GM12878 (cell line): ENCODE measurements at regions not wholly inside any gene's neighbourhood (a gene's known extent, or its start where the extent isn't known, plus 50 kb on each side); places are given as distances from the start of the nearest gene placed in this dataset.

Experiments
- EGR1 ChIP-seq, 2 experiments: IDR thresholded peaks; 1 replicate in 1 of 2; 2 replicates in 1 of 2; pipeline ENCODE4 v1.6.1; 2011 to 2012; ENCODE audit warnings: low read depth in 2 of 2, low read length in 2 of 2, borderline replicate concordance in 1 of 2, mild to moderate bottlenecking in 1 of 2, moderate library complexity in 1 of 2
- EP300 ChIP-seq, 2 experiments: fragments of 150-350 bp in 1 of 2; IDR thresholded peaks; 2 replicates each; pipeline ENCODE4 v1.6.1; 2011 to 2012; ENCODE audit warnings: low read depth in 2 of 2, low read length in 2 of 2, borderline replicate concordance in 1 of 2, improper control_type of control experiment in 1 of 2, inconsistent platforms in 1 of 2; ENCODE audit not compliant: control insufficient read depth in 1 of 2
- GABPA ChIP-seq: IDR thresholded peaks from 2 replicates; pipeline ENCODE4 v1.6.1; 2014; ENCODE audit warnings: antibody characterized with exemption, low read depth, mild to moderate bottlenecking, inconsistent platforms
- IKZF1 ChIP-seq: fragments of 450-650 bp; conservative IDR thresholded peaks from 2 replicates; pipeline ENCODE4 v1.6.1; 2017; ENCODE audit warnings: antibody characterized with exemption, mild to moderate bottlenecking
- KAT2A ChIP-seq: conservative IDR thresholded peaks from 2 replicates; pipeline ENCODE4 v1.6.1; 2011; ENCODE audit warnings: low read depth, low read length; ENCODE audit not compliant: control insufficient read depth
- POLR2A ChIP-seq: IDR thresholded peaks from 2 replicates; pipeline ENCODE4 v1.6.1; 2011; ENCODE audit warnings: low read depth, mild to moderate bottlenecking, low read length
- RAD21 ChIP-seq: IDR thresholded peaks from 2 replicates; pipeline ENCODE4 v1.6.1; 2011; ENCODE audit warnings: mild to moderate bottlenecking, low read depth, low read length, moderate library complexity; ENCODE audit not compliant: insufficient read depth
- YBX1 ChIP-seq: fragments of 450-650 bp; IDR thresholded peaks from 2 replicates; pipeline ENCODE4 v1.6.1; 2016; ENCODE audit warnings: antibody characterized with exemption
- ZZZ3 ChIP-seq: IDR thresholded peaks from 2 replicates; pipeline ENCODE4 v1.6.1; 2011; ENCODE audit warnings: low read depth; ENCODE audit not compliant: control insufficient read depth, insufficient read length
- TF ChIP-seq, protein P1 (sequence below), 3 experiments: IDR thresholded peaks in 2 of 3; conservative IDR thresholded peaks in 1 of 3; 2 replicates each; pipeline ENCODE4 v1.5.1; 2011; ENCODE audit warnings: low read depth in 3 of 3, low read length in 3 of 3, mild to moderate bottlenecking in 3 of 3, control low read depth in 2 of 3, moderate library complexity in 2 of 3, inconsistent platforms in 1 of 3, mixed read lengths in 1 of 3; ENCODE audit not compliant: control insufficient read depth in 2 of 3, insufficient read depth in 1 of 3; ENCODE audit errors: extremely low read depth in 1 of 3
- TF ChIP-seq, protein P2 (sequence below): fragments of 450-650 bp; IDR thresholded peaks from 2 replicates; pipeline ENCODE4 v1.6.1; 2016; ENCODE audit warnings: mild to moderate bottlenecking, moderate library complexity, borderline replicate concordance

DNA sequence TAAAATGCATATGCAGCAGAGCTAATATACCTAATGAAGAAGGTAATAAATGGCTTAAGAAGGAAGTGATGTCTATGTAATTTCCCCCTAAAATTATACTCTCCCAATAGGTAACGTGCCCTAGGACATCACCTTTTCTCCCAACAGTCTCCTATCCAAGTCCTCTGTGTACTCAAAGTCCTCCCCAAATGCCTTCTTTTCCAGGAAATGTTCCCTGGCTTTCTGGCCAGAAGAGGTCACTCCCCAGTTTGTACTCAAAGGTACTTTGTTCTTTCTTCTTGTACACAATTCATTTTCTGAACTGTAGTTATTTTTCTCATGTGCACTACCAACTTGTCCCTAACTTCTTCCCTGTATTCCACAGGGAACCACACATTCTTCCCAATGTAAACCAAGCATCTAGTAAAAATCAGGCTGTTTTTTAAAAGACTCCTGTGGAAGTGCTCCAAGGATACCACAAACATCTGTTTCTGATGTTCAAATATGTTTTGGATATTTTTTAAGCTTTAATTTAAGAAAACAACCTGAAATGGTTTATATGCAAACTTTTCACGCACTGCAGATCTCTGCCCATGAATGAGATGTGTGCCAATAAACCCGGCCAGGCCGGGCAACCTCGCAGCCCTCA, 262.3 kb upstream of the KLF14 start:
- TF ChIP-seq RAD21 (no peak), POLR2A (no peak), EP300 (IDR thresholded peaks at IDR 0.05; ENCODE audit: borderline replicate concordance in 1 of 2, control insufficient read depth in 1 of 2, low read depth in 2 of 2, low read length in 2 of 2) (no peak), IKZF1 (no peak), EGR1 (IDR thresholded peaks at IDR 0.05; ENCODE audit: borderline replicate concordance in 1 of 2, low read depth in 2 of 2, low read length in 2 of 2) (no peak), ZZZ3 (no peak), GABPA (no peak), YBX1 (no peak), KAT2A (no peak)
- TF ChIP-seq, protein P1, sequence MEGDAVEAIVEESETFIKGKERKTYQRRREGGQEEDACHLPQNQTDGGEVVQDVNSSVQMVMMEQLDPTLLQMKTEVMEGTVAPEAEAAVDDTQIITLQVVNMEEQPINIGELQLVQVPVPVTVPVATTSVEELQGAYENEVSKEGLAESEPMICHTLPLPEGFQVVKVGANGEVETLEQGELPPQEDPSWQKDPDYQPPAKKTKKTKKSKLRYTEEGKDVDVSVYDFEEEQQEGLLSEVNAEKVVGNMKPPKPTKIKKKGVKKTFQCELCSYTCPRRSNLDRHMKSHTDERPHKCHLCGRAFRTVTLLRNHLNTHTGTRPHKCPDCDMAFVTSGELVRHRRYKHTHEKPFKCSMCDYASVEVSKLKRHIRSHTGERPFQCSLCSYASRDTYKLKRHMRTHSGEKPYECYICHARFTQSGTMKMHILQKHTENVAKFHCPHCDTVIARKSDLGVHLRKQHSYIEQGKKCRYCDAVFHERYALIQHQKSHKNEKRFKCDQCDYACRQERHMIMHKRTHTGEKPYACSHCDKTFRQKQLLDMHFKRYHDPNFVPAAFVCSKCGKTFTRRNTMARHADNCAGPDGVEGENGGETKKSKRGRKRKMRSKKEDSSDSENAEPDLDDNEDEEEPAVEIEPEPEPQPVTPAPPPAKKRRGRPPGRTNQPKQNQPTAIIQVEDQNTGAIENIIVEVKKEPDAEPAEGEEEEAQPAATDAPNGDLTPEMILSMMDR (IDR thresholded peaks at IDR 0.05 in 2 of 3, conservative IDR thresholded peaks at IDR 0.05 in 1 of 3; ENCODE audit: control insufficient read depth in 2 of 3, extremely low read depth in 1 of 3, insufficient read depth in 1 of 3, low read depth in 3 of 3, low read length in 3 of 3): no peak
- TF ChIP-seq, protein P2, sequence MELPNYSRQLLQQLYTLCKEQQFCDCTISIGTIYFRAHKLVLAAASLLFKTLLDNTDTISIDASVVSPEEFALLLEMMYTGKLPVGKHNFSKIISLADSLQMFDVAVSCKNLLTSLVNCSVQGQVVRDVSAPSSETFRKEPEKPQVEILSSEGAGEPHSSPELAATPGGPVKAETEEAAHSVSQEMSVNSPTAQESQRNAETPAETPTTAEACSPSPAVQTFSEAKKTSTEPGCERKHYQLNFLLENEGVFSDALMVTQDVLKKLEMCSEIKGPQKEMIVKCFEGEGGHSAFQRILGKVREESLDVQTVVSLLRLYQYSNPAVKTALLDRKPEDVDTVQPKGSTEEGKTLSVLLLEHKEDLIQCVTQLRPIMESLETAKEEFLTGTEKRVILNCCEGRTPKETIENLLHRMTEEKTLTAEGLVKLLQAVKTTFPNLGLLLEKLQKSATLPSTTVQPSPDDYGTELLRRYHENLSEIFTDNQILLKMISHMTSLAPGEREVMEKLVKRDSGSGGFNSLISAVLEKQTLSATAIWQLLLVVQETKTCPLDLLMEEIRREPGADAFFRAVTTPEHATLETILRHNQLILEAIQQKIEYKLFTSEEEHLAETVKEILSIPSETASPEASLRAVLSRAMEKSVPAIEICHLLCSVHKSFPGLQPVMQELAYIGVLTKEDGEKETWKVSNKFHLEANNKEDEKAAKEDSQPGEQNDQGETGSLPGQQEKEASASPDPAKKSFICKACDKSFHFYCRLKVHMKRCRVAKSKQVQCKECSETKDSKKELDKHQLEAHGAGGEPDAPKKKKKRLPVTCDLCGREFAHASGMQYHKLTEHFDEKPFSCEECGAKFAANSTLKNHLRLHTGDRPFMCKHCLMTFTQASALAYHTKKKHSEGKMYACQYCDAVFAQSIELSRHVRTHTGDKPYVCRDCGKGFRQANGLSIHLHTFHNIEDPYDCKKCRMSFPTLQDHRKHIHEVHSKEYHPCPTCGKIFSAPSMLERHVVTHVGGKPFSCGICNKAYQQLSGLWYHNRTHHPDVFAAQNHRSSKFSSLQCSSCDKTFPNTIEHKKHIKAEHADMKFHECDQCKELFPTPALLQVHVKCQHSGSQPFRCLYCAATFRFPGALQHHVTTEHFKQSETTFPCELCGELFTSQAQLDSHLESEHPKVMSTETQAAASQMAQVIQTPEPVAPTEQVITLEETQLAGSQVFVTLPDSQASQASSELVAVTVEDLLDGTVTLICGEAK: no peak
